IMR-90 (cell line): ENCODE measurements at regions not wholly inside any gene's neighbourhood (a gene's known extent, or its start where the extent isn't known, plus 50 kb on each side); places are given as distances from the start of the nearest gene placed in this dataset.

Experiments used
- CEBPB ChIP-seq: IDR thresholded peaks from 2 replicates; pipeline ENCODE4 v1.6.1; 2012; ENCODE audit warnings: low read depth, low read length, improper control_type of control experiment
- CTCF ChIP-seq: conservative IDR thresholded peaks from 2 replicates; pipeline ENCODE4 v1.5.1; 2012; ENCODE audit warnings: mild to moderate bottlenecking, low read depth, low read length, improper control_type of control experiment
- FOS ChIP-seq: fragments of 150-350 bp; IDR thresholded peaks from 2 replicates; pipeline ENCODE4 v1.6.1; 2016; ENCODE audit warnings: low read depth, low read length
- POLR2A ChIP-seq: IDR thresholded peaks from 2 replicates; pipeline ENCODE4 v1.6.1; 2012; ENCODE audit warnings: mild to moderate bottlenecking, low read depth, low read length
- RAD21 ChIP-seq: IDR thresholded peaks from 2 replicates; pipeline ENCODE4 v1.6.1; 2012; ENCODE audit warnings: low read length, improper control_type of control experiment
- SMC3 ChIP-seq: fragments of 150-350 bp; IDR thresholded peaks from 2 replicates; pipeline ENCODE4 v1.6.1; 2016; ENCODE audit warnings: low read depth, mild to moderate bottlenecking, antibody characterized with exemption, low read length, moderate library complexity

GRCh38 chr19:28426730-28427225, 786.2 kb downstream of the UQCRFS1 start:
- TF ChIP-seq CTCF: no peak
- TF ChIP-seq CEBPB: no peak
- no peak for TF ChIP-seq FOS
- no peak for TF ChIP-seq POLR2A
- no peak for TF ChIP-seq SMC3
- no peak for TF ChIP-seq RAD21
